Lower leg skin (tissue), 3 donors: ENCODE measurements at regions not wholly inside any gene's neighbourhood (a gene's known extent, or its start where the extent isn't known, plus 50 kb on each side); places are given as distances from the start of the nearest gene placed in this dataset.

Experiments used
- POLR2A ChIP-seq, 2 donors: fragments of 450-650 bp; IDR thresholded peaks; one replicate each; pipeline ENCODE4 v1.6.1; 2016 to 2017; ENCODE audit warnings: antibody characterized with exemption in 2 of 2, mild to moderate bottlenecking in 1 of 2, moderate library complexity in 1 of 2
- TF ChIP-seq, protein P1 (sequence below), 3 donors: fragments of 450-650 bp; IDR thresholded peaks; one replicate each; pipeline ENCODE4 v1.5.1; 2016; ENCODE audit warnings: antibody characterized with exemption in 3 of 3, mild to moderate bottlenecking in 3 of 3, moderate library complexity in 2 of 3

GRCh38 chr12:67519484-67520433 is 128.8 kb upstream of the DYRK2 start:
- TF ChIP-seq, protein P1, sequence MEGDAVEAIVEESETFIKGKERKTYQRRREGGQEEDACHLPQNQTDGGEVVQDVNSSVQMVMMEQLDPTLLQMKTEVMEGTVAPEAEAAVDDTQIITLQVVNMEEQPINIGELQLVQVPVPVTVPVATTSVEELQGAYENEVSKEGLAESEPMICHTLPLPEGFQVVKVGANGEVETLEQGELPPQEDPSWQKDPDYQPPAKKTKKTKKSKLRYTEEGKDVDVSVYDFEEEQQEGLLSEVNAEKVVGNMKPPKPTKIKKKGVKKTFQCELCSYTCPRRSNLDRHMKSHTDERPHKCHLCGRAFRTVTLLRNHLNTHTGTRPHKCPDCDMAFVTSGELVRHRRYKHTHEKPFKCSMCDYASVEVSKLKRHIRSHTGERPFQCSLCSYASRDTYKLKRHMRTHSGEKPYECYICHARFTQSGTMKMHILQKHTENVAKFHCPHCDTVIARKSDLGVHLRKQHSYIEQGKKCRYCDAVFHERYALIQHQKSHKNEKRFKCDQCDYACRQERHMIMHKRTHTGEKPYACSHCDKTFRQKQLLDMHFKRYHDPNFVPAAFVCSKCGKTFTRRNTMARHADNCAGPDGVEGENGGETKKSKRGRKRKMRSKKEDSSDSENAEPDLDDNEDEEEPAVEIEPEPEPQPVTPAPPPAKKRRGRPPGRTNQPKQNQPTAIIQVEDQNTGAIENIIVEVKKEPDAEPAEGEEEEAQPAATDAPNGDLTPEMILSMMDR (IDR thresholded peaks at IDR 0.05): no peak
- no peak for TF ChIP-seq POLR2A (IDR thresholded peaks at IDR 0.05)
